Ishikawa (cell line): ENCODE measurements at regions not wholly inside any gene's neighbourhood (a gene's known extent, or its start where the extent isn't known, plus 50 kb on each side); places are given as distances from the start of the nearest gene placed in this dataset.

ENCODE experiments used
- MAX ChIP-seq: IDR thresholded peaks from 2 replicates; pipeline ENCODE4 v1.6.1; 2012
- NFIC ChIP-seq: IDR thresholded peaks from 2 replicates; pipeline ENCODE4 v1.6.1; 2012
- REST ChIP-seq: IDR thresholded peaks from 2 replicates; pipeline ENCODE4 v1.6.1; 2012; ENCODE audit warnings: low read depth, mild to moderate bottlenecking
- TAF1 ChIP-seq: IDR thresholded peaks from 2 replicates; pipeline ENCODE4 v1.6.1; 2012; ENCODE audit warnings: low read depth, mild to moderate bottlenecking
- TEAD4 ChIP-seq: IDR thresholded peaks from 2 replicates; pipeline ENCODE4 v1.6.1; 2012

- TF ChIP-seq MAX (no peak), NFIC (no peak), REST (no peak), TEAD4 (no peak), TAF1 (no peak)
These were observed 215.1 kb upstream of the TRIB2 start for GRCh38 chr2:12501469-12502158.
